A673 (cell line): ENCODE measurements at regions not wholly inside any gene's neighbourhood (a gene's known extent, or its start where the extent isn't known, plus 50 kb on each side); places are given as distances from the start of the nearest gene placed in this dataset.
"Not testable (repeated sequence)": the region's sequence is repeated elsewhere in the genome, so short reads cannot be mapped to it uniquely, and the experiment has no call there.

ENCODE experiments used
- BruUV-seq: library from RNA; stranded (reverse); fragments of 400-500 nt; replicated peaks from 2 replicates; lab custom pipeline; 2021; lab: Mats Ljungman, UMichigan
- CTCF ChIA-PET: fragments of 300-600 bp; sonication (Branson Sonifier 250); formaldehyde crosslinking; loops from one replicate; lab custom pipeline; 2022; ENCODE audit warnings: antibody characterized with exemption; lab: Charles Lee
- POLR2A ChIA-PET: fragments of 300-600 bp; sonication (Branson Sonifier 250); formaldehyde crosslinking; loops from one replicate; lab custom pipeline; 2022; ENCODE audit warnings: antibody characterized with exemption; ENCODE audit not compliant: low non-redundant PET; lab: Charles Lee
- DNase-seq: peaks from one replicate; pipeline ENCODE4 v3.0.0-alpha.2; 2015; ENCODE audit warnings: low spot score
- H3K27ac ChIP-seq: fragments of 200-600 bp; sonication (generic); 2 replicates; pipeline ENCODE4 v1.5.1; 2016; ENCODE audit warnings: mixed run types, low read depth, mild to moderate bottlenecking, mixed read lengths, antibody characterized with exemption, low read length; ENCODE audit not compliant: poor library complexity, severe bottlenecking
- H3K27me3 ChIP-seq: fragments of 200-600 bp; sonication (generic); replicated peaks from 2 replicates; pipeline ENCODE4 v1.6.1; 2017; ENCODE audit warnings: mixed run types, low read depth, mild to moderate bottlenecking, mixed read lengths, antibody characterized with exemption, low read length; ENCODE audit not compliant: insufficient read depth, poor library complexity
- H3K36me3 ChIP-seq: fragments of 200-600 bp; sonication (generic); 2 replicates; pipeline ENCODE4 v1.6.1; 2016; ENCODE audit warnings: mixed run types, mild to moderate bottlenecking, mixed read lengths, antibody characterized with exemption, low read length; ENCODE audit not compliant: insufficient read depth, poor library complexity, severe bottlenecking
- H3K4me1 ChIP-seq: fragments of 200-600 bp; sonication (generic); 2 replicates; pipeline ENCODE4 v1.6.1; 2017; ENCODE audit warnings: mixed run types, mild to moderate bottlenecking, mixed read lengths, antibody characterized with exemption, low read length; ENCODE audit not compliant: insufficient read depth, poor library complexity, severe bottlenecking
- H3K4me3 ChIP-seq: fragments of 200-600 bp; sonication (generic); 2 replicates; pipeline ENCODE4 v1.5.1; 2016; ENCODE audit warnings: low read depth, mixed run types, mild to moderate bottlenecking, mixed read lengths, low read length; ENCODE audit not compliant: poor library complexity, severe bottlenecking
- H3K9me3 ChIP-seq: fragments of 200-600 bp; sonication (generic); 2 replicates; pipeline ENCODE4 v1.6.1; 2016; ENCODE audit warnings: mixed run types, low read depth, mild to moderate bottlenecking, mixed read lengths, antibody characterized with exemption, low read length; ENCODE audit not compliant: poor library complexity, severe bottlenecking
- intact Hi-C: fragments of 100-400 bp; cut with micrococcal nuclease; formaldehyde crosslinking; loops from one replicate; pipeline ENCODE4 v1.10.0; 2022; ENCODE audit not compliant: unreplicated experiment

GRCh38 chr22:11053403-11054344 is 4474.3 kb upstream of the OR11H1 start:
- DNase-seq, POLR2A ChIA-PET, H3K27me3 ChIP-seq, H3K4me1 ChIP-seq, H3K36me3 ChIP-seq, H3K4me3 ChIP-seq, H3K27ac ChIP-seq, BruUV-seq, intact Hi-C loops, CTCF ChIA-PET: not testable (repeated sequence)
- H3K9me3 ChIP-seq: peaks cover 45% of the 10 kb centered on the region

GRCh38 chr22:11054681-11055080 is 4473.3 kb upstream of the OR11H1 start:
- POLR2A ChIA-PET, CTCF ChIA-PET: not testable (repeated sequence)
- H3K9me3 ChIP-seq: peaks cover 47% of the 10 kb centered on the region

DNA sequence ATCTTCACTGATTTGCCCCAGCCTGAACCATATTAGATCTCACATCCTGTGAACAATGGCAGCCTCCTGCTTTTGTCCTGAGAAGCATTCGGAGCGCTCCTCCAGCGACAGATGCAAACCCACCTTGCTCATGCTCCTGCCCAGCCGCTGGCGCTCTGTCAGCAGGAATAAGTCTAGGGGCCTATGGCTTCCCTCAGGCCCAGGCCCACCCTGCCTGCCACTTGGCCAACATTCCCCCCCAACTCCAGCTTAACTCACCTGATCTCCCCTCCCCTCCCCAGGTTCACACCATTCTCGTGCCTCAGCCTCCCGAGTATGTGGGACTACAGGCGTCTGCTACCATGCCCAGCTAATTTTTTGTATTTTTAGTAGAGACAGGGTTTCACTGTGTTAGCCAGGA is 4472.8 kb upstream of the OR11H1 start:
- CTCF ChIA-PET, H3K27ac ChIP-seq, POLR2A ChIA-PET, H3K4me3 ChIP-seq, BruUV-seq, DNase-seq, H3K27me3 ChIP-seq, H3K36me3 ChIP-seq, intact Hi-C loops, H3K4me1 ChIP-seq: not testable (repeated sequence)
- H3K9me3 ChIP-seq: peaks cover 48% of the 10 kb centered on the region

More at GRCh38 chr22:11054681-11055080, 4473.3 kb upstream of the OR11H1 start:
- intact Hi-C loops, H3K27me3 ChIP-seq, H3K4me1 ChIP-seq, BruUV-seq, DNase-seq, H3K36me3 ChIP-seq, H3K27ac ChIP-seq, H3K4me3 ChIP-seq: not testable (repeated sequence)

DNA sequence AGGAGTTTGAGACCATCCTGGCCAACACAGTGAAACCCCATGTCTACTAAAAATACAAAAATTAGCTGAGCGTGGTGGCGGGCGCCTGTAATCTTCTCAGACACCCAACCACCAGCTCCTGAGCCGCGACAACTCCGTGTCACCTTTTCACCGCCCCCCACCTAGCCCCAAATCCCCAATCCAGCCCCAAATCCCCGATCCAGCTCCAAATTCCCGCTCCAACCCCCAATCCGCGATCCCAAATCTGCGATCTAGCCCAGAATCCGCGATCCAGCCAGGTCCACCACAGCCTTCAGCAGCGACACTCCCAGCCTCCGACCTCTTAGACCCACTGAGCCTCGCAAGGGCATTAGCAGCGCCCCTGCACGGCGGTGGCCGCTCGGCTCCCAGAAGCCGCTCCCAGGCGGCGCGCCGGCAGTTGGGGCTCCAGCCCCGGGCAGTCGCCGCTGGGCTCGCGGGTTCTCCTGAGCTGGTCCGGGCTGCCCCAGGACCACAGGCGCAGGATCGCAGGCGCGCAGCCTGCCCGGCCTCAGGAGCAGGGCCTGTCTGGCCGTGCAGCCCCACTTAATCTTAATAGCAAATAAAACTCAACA is 4469.9 kb upstream of the OR11H1 start:
- intact Hi-C loops, H3K27me3 ChIP-seq, H3K36me3 ChIP-seq, POLR2A ChIA-PET, H3K27ac ChIP-seq, H3K4me1 ChIP-seq, DNase-seq, H3K4me3 ChIP-seq, BruUV-seq, CTCF ChIA-PET: not testable (repeated sequence)
- peaks cover 58% of the 10 kb centered on the region for H3K9me3 ChIP-seq

DNA sequence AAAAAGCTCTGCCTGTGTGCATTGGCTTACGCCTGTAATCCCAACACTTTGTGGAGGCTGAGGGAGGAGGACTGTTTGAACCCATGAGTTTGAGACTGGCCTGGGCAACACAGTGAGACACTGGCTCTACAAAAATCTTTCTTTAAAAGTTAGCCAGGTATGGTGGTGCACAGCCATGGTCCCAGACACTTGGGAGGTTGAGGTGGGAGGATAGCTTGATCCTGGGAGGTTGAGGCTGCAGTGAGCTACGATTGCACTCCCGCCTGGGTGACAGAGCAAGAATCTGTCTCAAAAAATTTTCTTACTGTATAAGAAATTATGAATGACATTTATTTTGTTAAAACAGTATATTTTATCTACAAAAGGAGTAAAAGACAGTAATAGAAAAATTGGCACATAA is 4468.9 kb upstream of the OR11H1 start:
- H3K4me3 ChIP-seq, CTCF ChIA-PET, H3K27me3 ChIP-seq, DNase-seq, BruUV-seq, H3K27ac ChIP-seq, H3K36me3 ChIP-seq, POLR2A ChIA-PET, intact Hi-C loops, H3K4me1 ChIP-seq: not testable (repeated sequence)
- H3K9me3 ChIP-seq: peaks cover 59% of the 10 kb centered on the region

DNA sequence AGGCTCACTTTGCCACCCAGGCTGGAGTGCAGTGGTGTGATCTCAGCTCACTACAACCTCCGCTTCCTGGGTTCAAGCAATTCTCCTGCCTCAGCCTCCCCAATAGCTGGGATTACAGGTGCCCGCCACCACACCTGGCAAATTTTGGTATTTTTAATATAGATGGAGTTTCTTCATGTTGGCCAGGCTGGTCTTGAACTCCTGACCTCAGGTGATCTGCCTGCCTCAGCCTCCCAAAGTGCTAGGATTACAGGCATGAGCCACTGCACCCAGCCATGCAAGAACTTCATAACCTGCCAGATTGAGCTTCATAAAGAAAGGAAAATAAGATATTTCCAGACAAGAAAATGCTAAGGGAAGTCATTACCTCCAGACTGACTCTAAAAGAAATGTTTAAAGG is 4467.2 kb upstream of the OR11H1 start:
- H3K27ac ChIP-seq, BruUV-seq, intact Hi-C loops, H3K27me3 ChIP-seq, DNase-seq, H3K4me3 ChIP-seq, H3K4me1 ChIP-seq, H3K36me3 ChIP-seq, POLR2A ChIA-PET, CTCF ChIA-PET: not testable (repeated sequence)
- peaks cover 54% of the 10 kb centered on the region for H3K9me3 ChIP-seq

DNA sequence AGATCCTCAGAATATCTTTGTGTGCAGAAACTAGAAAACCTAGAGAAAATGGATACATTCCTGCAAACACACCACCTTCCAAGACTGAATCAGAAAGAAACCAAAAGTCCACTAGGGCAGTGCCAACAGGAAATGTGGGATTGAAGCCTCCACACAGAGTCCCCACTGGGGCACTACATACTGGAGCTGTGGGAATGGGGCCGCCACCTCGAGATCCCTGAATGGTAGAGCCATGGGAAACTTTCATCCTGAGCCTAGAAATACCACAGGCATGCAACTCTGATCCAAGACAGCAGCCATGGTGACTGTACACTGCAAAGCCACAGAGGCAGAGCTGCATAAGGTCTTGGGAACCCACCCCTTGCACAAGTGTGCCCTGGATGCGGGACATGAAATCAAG is 4465.5 kb upstream of the OR11H1 start:
- intact Hi-C loops, H3K27me3 ChIP-seq, H3K36me3 ChIP-seq, BruUV-seq, H3K4me1 ChIP-seq, DNase-seq, H3K4me3 ChIP-seq, CTCF ChIA-PET, H3K27ac ChIP-seq, POLR2A ChIA-PET: not testable (repeated sequence)
- peaks cover 54% of the 10 kb centered on the region for H3K9me3 ChIP-seq
